Natural killer cell (primary cell): ENCODE measurements at regions not wholly inside any gene's neighbourhood (a gene's known extent, or its start where the extent isn't known, plus 50 kb on each side); places are given as distances from the start of the nearest gene placed in this dataset.

Source experiments
- ATAC-seq, 3 donors: fragments of 150-1000 bp in 2 of 3; fragments of 200-7000 bp in 1 of 3; cut with Tn5 transposase; 1 replicate in 1 of 3; 2 replicates in 2 of 3; pipeline ENCODE4 v1.10.0; 2021; ENCODE audit warnings: mild to moderate bottlenecking in 2 of 3, moderate library complexity in 2 of 3
- DNase-seq, 2 donors: peaks; one replicate each; pipeline versions ENCODE4 v3.0.0 to v3.0.0-alpha.2; 2013 to 2021; ENCODE audit warnings: mixed read lengths in 1 of 2
- H3K27ac ChIP-seq: one replicate; pipeline ENCODE4 v1.5.1; 2013; ENCODE audit warnings: mild to moderate bottlenecking, low read length
- H3K27me3 ChIP-seq: one replicate; pipeline ENCODE4 v1.6.1; 2013; ENCODE audit warnings: low read length; ENCODE audit not compliant: control insufficient read depth, insufficient read depth
- H3K36me3 ChIP-seq: one replicate; pipeline ENCODE4 v1.6.1; 2013; ENCODE audit warnings: low read length; ENCODE audit not compliant: control insufficient read depth, insufficient read depth
- H3K4me1 ChIP-seq: one replicate; pipeline ENCODE4 v1.6.1; 2013; ENCODE audit warnings: low read length; ENCODE audit not compliant: control insufficient read depth, insufficient read depth
- H3K4me3 ChIP-seq: one replicate; pipeline ENCODE4 v1.5.1; 2013; ENCODE audit warnings: low read length
- H3K9me3 ChIP-seq: one replicate; pipeline ENCODE4 v1.6.1; 2013; ENCODE audit warnings: low read length; ENCODE audit not compliant: control insufficient read depth, insufficient read depth
- H3K27ac Mint-ChIP-seq, 2 donors: one replicate each; pipeline ENCODE4 v1.8.0; 2022; ENCODE audit warnings: mild to moderate bottlenecking in 2 of 2, mixed read lengths in 2 of 2, moderate library complexity in 1 of 2
- H3K27me3 Mint-ChIP-seq, 2 donors: one replicate each; pipeline ENCODE4 v1.8.0; 2022; ENCODE audit warnings: low read depth in 2 of 2, mixed read lengths in 2 of 2
- H3K36me3 Mint-ChIP-seq: one replicate; pipeline ENCODE4 v1.8.0; 2022; ENCODE audit warnings: mixed read lengths
- H3K4me1 Mint-ChIP-seq, 2 donors: one replicate each; pipeline ENCODE4 v1.8.0; 2022; ENCODE audit warnings: mixed read lengths in 2 of 2
- H3K4me3 Mint-ChIP-seq: one replicate; pipeline ENCODE4 v1.8.0; 2022; ENCODE audit warnings: mild to moderate bottlenecking, moderate library complexity, mixed read lengths
- H3K9me3 Mint-ChIP-seq, 2 donors: one replicate each; pipeline ENCODE4 v1.8.0; 2022; ENCODE audit warnings: mixed read lengths in 2 of 2
- CTCF ChIP-seq: fragments of 200-600 bp; IDR thresholded peaks from one replicate; pipeline ENCODE4 v1.8.0; 2022; ENCODE audit warnings: antibody characterized with exemption
- WGBS: methylation state at CpG from one replicate; pipeline ENCODE4 v1.1.7; 2013; ENCODE audit warnings: missing lambda C conversion rate; ENCODE audit not compliant: insufficient coverage; 5-methylcytosine and 5-hydroxymethylcytosine counted together
- intact Hi-C: fragments of 100-400 bp; cut with micrococcal nuclease; formaldehyde crosslinking; loops from one replicate; pipeline ENCODE4 v1.14.2; 2022

- Histone ChIP-seq H3K27me3 (no peaks in the 10 kb centered on the region), H3K27ac (no peak overlapping the region), H3K36me3 (no peaks in the 10 kb centered on the region), H3K4me3 (no peak overlapping the region), H3K4me1 (no peaks in the 10 kb centered on the region), H3K9me3 (peaks cover 7% of the 10 kb centered on the region)
- no peak overlapping the region for H3K27ac Mint-ChIP-seq
- no peak for TF ChIP-seq CTCF
- H3K27me3 Mint-ChIP-seq, result no peaks in the 10 kb centered on the region
- intact Hi-C loops, result no loop called here
- no peak overlapping the region for H3K4me3 Mint-ChIP-seq
- DNase-seq (no peak), ATAC-seq (no peak)
- WGBS, result 84% methylated on average over 6 of the region's 6 CpGs
- H3K36me3 Mint-ChIP-seq, result peaks cover 12% of the 10 kb centered on the region
- H3K9me3 Mint-ChIP-seq, result peaks cover 19 to 20% of the 10 kb centered on the region in 2 donors
- H3K4me1 Mint-ChIP-seq, result no peaks in the 10 kb centered on the region
These were observed 567.0 kb upstream of the GNPDA2 start for GRCh38 chr4:45293335-45293734.

GRCh38 chr4:45292844-45293243 lies 566.5 kb upstream of the GNPDA2 start:
- H3K4me3 Mint-ChIP-seq, result no peak overlapping the region
- TF ChIP-seq CTCF, result no peak
- ATAC-seq (no peak), DNase-seq (no peak)
- no peak overlapping the region for H3K27ac Mint-ChIP-seq
- intact Hi-C loops, result no loop called here
- WGBS, result 96% methylated on average over 4 of the region's 4 CpGs
- H3K4me1 Mint-ChIP-seq, result no peaks in the 10 kb centered on the region
- Histone ChIP-seq H3K4me1 (no peaks in the 10 kb centered on the region), H3K36me3 (no peaks in the 10 kb centered on the region), H3K4me3 (no peak overlapping the region), H3K9me3 (peaks cover 7% of the 10 kb centered on the region), H3K27ac (no peak overlapping the region), H3K27me3 (no peaks in the 10 kb centered on the region)
- H3K9me3 Mint-ChIP-seq, result peaks cover 18 to 19% of the 10 kb centered on the region in 2 donors
- H3K36me3 Mint-ChIP-seq, result peaks cover 12% of the 10 kb centered on the region
- H3K27me3 Mint-ChIP-seq, result no peaks in the 10 kb centered on the region

- 81% methylated on average over 14 of the region's 14 CpGs for WGBS
- no peak for TF ChIP-seq CTCF
- no peak for ATAC-seq
- Mint-ChIP-seq H3K36me3 (no peaks in the 10 kb centered on the region), H3K27ac (no peak overlapping the region), H3K4me3 (no peak overlapping the region), H3K4me1 (no peaks in the 10 kb centered on the region), H3K9me3 (peaks cover 7 to 10% of the 10 kb centered on the region in 2 donors), H3K27me3 (no peaks in the 10 kb centered on the region)
- intact Hi-C loops, result no loop called here
- no peaks in the 10 kb centered on the region for H3K36me3 ChIP-seq
- DNase-seq, result no peak
- no peaks in the 10 kb centered on the region for H3K4me1 ChIP-seq
- H3K4me3 ChIP-seq, result no peak overlapping the region
- H3K9me3 ChIP-seq, result peaks cover 10% of the 10 kb centered on the region
- H3K27ac ChIP-seq, result no peak overlapping the region
- H3K27me3 ChIP-seq, result no peaks in the 10 kb centered on the region
These were observed 558.2 kb upstream of the GNPDA2 start for GRCh38 chr4:45284400-45285085.

- Histone ChIP-seq H3K27ac (no peak overlapping the region), H3K27me3 (no peaks in the 10 kb centered on the region), H3K4me3 (no peak overlapping the region), H3K9me3 (peaks cover 10% of the 10 kb centered on the region), H3K36me3 (no peaks in the 10 kb centered on the region), H3K4me1 (no peaks in the 10 kb centered on the region)
- H3K27ac Mint-ChIP-seq, result no peak overlapping the region
- H3K36me3 Mint-ChIP-seq, result no peaks in the 10 kb centered on the region
- intact Hi-C loops, result no loop called here
- no peak overlapping the region for H3K4me3 Mint-ChIP-seq
- peaks cover 8 to 9% of the 10 kb centered on the region in 2 donors for H3K9me3 Mint-ChIP-seq
- ATAC-seq (no peak), DNase-seq (no peak)
- no peaks in the 10 kb centered on the region for H3K27me3 Mint-ChIP-seq
- whole genome bisulfite sequencing, result 76% methylated on average over 7 of the region's 7 CpGs
- no peaks in the 10 kb centered on the region for H3K4me1 Mint-ChIP-seq
- TF ChIP-seq CTCF, result no peak
These were observed 557.0 kb upstream of the GNPDA2 start for GRCh38 chr4:45283352-45283751.
